ENCODE measurements at regions not wholly inside any gene's neighbourhood (a gene's known extent, or its start where the extent isn't known, plus 50 kb on each side); places are given as distances from the start of the nearest gene placed in this dataset.

GRCh38 chr1:117812869-117813511, 116.4 kb downstream of the GDAP2 start:
- TF ChIP-seq CTCF (IDR thresholded peaks at IDR 0.05; ENCODE audit: extremely low read depth, insufficient read depth, missing control alignments) = no peak
- in situ Hi-C loops (cut with MboI; ENCODE audit: low pct_unique_long_range_greater_than_20kb, low sequenced_read_pairs, unreplicated experiment) = no loop called here
- DNase-seq (ENCODE audit: low spot score) = no peak
